Right lobe of liver (tissue), 4 donors: ENCODE measurements at regions not wholly inside any gene's neighbourhood (a gene's known extent, or its start where the extent isn't known, plus 50 kb on each side); places are given as distances from the start of the nearest gene placed in this dataset.

Experiments used
- POLR2A ChIP-seq: fragments of 450-650 bp; IDR thresholded peaks from one replicate; pipeline ENCODE4 v1.6.1; 2017; ENCODE audit warnings: antibody characterized with exemption, mild to moderate bottlenecking
- TF ChIP-seq, protein P1 (sequence below), 4 donors: fragments of 200-600 bp in 3 of 4; fragments of 450-650 bp in 1 of 4; IDR thresholded peaks; one replicate each; pipeline versions ENCODE4 v1.5.1 to v1.8.0; 2016 to 2022; ENCODE audit warnings: antibody characterized with exemption in 4 of 4, mild to moderate bottlenecking in 2 of 4
- donor health status: DM: no; HTN: no; CAD: no.
- donor health status: DM: no; HTN: no; CAD: no.
- donor health status: DM: no; HTN: yes; CAD: no.

DNA sequence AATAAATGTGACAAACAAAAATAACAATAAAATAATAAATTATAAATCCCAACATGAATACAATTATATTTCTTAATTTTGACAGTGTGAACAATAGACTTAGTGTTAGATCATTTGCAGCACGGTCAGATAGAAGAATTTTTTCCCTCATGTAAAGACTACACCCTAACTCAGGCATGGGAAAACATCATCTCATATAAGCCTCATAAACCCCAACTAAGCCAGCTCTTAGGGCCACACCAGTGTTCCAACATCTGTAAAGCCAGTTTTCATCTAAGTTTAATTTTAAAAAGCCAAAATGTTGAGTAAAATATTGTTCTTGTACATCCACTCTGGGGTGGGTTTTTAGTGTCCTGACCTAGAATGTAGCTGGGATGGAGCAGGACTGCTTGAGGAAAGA lies 167.4 kb downstream of the QRSL1 start:
- TF ChIP-seq, protein P1, sequence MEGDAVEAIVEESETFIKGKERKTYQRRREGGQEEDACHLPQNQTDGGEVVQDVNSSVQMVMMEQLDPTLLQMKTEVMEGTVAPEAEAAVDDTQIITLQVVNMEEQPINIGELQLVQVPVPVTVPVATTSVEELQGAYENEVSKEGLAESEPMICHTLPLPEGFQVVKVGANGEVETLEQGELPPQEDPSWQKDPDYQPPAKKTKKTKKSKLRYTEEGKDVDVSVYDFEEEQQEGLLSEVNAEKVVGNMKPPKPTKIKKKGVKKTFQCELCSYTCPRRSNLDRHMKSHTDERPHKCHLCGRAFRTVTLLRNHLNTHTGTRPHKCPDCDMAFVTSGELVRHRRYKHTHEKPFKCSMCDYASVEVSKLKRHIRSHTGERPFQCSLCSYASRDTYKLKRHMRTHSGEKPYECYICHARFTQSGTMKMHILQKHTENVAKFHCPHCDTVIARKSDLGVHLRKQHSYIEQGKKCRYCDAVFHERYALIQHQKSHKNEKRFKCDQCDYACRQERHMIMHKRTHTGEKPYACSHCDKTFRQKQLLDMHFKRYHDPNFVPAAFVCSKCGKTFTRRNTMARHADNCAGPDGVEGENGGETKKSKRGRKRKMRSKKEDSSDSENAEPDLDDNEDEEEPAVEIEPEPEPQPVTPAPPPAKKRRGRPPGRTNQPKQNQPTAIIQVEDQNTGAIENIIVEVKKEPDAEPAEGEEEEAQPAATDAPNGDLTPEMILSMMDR (IDR thresholded peaks at IDR 0.05), result no peak
- TF ChIP-seq POLR2A, result no peak
